Left lung (tissue), 4 donors: ENCODE measurements at regions not wholly inside any gene's neighbourhood (a gene's known extent, or its start where the extent isn't known, plus 50 kb on each side); places are given as distances from the start of the nearest gene placed in this dataset.

Source experiments
- ATAC-seq: fragments of 200-7000 bp; cut with Tn5 transposase; one replicate; pipeline ENCODE4 v1.9.1; 2020; ENCODE audit warnings: moderate library complexity
- DNase-seq, 4 donors: peaks; one replicate each; pipeline ENCODE4 v3.0.0-alpha.2; 2013 to 2020
- H3K27ac ChIP-seq, 2 donors: fragments of 200-600 bp; sonication (generic) in 1 of 2; one replicate each; pipeline versions ENCODE4 v1.5.0 to v1.8.0; 2020 to 2021
- H3K27me3 ChIP-seq, 2 donors: fragments of 200-600 bp; sonication (generic) in 1 of 2; one replicate each; pipeline versions ENCODE4 v1.5.0 to v1.8.0; 2020 to 2021
- H3K36me3 ChIP-seq, 2 donors: fragments of 200-600 bp; sonication (generic) in 1 of 2; one replicate each; pipeline versions ENCODE4 v1.5.0 to v1.8.0; 2020 to 2021
- H3K4me1 ChIP-seq, 2 donors: fragments of 200-600 bp; one replicate each; pipeline ENCODE4 v1.8.0; 2021
- H3K4me3 ChIP-seq, 2 donors: fragments of 200-600 bp; sonication (generic) in 1 of 2; one replicate each; pipeline versions ENCODE4 v1.5.0 to v1.8.0; 2020 to 2021; ENCODE audit warnings: mild to moderate bottlenecking in 1 of 2
- H3K9me3 ChIP-seq, 2 donors: fragments of 200-600 bp; sonication (generic) in 1 of 2; one replicate each; pipeline versions ENCODE4 v1.5.0 to v1.8.0; 2020 to 2021
- intact Hi-C, 2 donors: fragments of 100-400 bp; cut with DNase I; formaldehyde crosslinking; loops; one replicate each; pipeline versions ENCODE4 v1.11.2 to v1.14.2; 2022
- TF ChIP-seq, protein P1 (sequence below), 2 donors: fragments of 200-600 bp; sonication (generic) in 1 of 2; IDR thresholded peaks; one replicate each; pipeline versions ENCODE4 v1.5.0 to v1.8.0; 2021; ENCODE audit warnings: antibody characterized with exemption in 2 of 2
- donor health status: DM: no; HTN: yes; CAD: no.
- donor health status: DM: no; HTN: no; CAD: no.

DNA sequence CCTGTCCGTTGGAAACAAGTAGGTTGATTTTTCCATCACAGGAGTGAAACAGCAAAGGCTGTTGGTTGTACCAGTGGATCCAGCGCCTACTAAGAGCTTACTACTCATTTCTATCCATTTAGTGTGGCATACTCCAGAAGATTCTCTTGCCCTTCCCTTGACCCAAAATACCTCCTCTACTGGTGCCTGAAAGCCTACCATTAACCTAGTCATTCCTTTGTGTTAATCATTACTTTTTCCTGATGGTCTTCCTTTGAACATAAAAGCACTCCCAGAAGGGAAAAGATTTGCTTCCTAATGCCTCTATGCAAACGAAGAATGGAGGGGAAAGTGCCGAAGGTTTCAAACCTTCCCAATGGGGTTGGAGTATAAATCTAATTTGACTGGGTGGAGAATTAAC, 123.3 kb downstream of the QRSL1 start:
- H3K9me3 ChIP-seq = no peaks in the 10 kb centered on the region
- intact Hi-C loops = no loop called here
- H3K27ac ChIP-seq = no peak overlapping the region
- no peaks in the 10 kb centered on the region for H3K4me1 ChIP-seq
- H3K27me3 ChIP-seq = no peaks in the 10 kb centered on the region
- no peaks in the 10 kb centered on the region for H3K36me3 ChIP-seq
- H3K4me3 ChIP-seq = no peak overlapping the region
- no peak for ATAC-seq
- TF ChIP-seq, protein P1, sequence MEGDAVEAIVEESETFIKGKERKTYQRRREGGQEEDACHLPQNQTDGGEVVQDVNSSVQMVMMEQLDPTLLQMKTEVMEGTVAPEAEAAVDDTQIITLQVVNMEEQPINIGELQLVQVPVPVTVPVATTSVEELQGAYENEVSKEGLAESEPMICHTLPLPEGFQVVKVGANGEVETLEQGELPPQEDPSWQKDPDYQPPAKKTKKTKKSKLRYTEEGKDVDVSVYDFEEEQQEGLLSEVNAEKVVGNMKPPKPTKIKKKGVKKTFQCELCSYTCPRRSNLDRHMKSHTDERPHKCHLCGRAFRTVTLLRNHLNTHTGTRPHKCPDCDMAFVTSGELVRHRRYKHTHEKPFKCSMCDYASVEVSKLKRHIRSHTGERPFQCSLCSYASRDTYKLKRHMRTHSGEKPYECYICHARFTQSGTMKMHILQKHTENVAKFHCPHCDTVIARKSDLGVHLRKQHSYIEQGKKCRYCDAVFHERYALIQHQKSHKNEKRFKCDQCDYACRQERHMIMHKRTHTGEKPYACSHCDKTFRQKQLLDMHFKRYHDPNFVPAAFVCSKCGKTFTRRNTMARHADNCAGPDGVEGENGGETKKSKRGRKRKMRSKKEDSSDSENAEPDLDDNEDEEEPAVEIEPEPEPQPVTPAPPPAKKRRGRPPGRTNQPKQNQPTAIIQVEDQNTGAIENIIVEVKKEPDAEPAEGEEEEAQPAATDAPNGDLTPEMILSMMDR (IDR thresholded peaks at IDR 0.05) = no peak
- no peak for DNase-seq

DNA sequence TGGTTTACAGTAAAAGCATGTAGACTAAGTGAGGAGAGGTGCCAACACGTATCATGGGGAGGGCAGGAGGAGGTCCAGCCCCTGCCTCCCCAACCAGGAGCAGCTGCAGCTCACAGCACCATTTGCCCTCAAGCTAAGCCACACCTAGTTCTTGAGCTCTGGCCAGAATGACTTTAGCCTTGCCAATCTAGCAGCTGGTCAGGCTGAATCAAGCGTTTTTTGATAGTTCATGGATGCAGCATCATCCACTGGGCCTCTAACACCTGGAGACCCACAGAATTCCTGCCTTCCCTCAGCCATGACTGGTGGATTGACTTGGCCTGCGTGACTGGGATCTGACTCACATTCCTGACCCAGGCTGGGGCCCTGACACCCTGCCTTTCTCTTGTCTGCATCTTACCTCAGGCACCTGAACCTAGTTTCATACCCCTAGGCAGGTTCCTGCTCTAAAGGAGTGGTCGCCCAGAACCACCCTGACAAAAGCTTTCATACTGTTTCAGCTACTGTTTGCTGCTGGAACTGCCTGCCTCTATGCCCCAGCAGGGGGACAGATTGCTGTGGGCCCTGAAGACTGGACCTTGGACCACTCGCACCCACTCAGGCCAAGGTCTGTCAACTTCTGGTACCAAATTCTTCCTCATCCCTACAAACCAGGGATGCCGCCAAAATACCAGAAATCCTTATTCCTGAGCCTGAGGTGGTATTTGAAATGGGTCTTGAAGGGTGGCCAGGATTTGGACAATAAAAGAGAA, 122.3 kb downstream of the QRSL1 start:
- no peak for ATAC-seq
- DNase-seq = no peak
- Histone ChIP-seq H3K27ac (no peak overlapping the region), H3K4me3 (no peak overlapping the region), H3K36me3 (no peaks in the 10 kb centered on the region), H3K9me3 (no peaks in the 10 kb centered on the region), H3K27me3 (no peaks in the 10 kb centered on the region), H3K4me1 (peaks cover 0 to 2% of the 10 kb centered on the region in 2 donors)
- TF ChIP-seq, protein P1 (IDR thresholded peaks at IDR 0.05) = no peak
- intact Hi-C loops = no loop called here

DNA sequence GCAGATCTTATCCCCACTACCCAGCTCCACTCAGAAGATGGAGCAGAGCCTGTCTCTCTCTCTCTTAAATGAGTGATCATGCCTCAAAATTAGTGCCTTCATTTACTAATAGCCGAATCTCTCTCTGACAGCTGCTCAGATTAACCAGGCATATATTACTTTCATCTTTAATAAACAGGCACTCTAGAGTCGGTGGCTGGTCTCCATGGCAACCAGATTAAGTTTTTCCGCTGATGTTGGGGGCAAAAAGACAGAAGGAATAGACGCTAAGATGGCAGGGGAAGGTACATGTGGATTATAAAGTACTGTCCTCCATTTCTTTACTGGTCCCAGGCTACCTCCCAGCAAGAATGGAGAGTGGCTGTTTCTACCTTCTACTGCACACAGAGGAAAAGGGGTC, 121.6 kb downstream of the QRSL1 start:
- H3K4me3 ChIP-seq = no peak overlapping the region
- H3K9me3 ChIP-seq = no peaks in the 10 kb centered on the region
- no peak for DNase-seq
- TF ChIP-seq, protein P1 (IDR thresholded peaks at IDR 0.05) = no peak
- ATAC-seq = no peak
- intact Hi-C loops = no loop called here
- no peak overlapping the region for H3K27ac ChIP-seq
- H3K27me3 ChIP-seq = no peaks in the 10 kb centered on the region
- H3K4me1 ChIP-seq = peaks cover 0 to 2% of the 10 kb centered on the region in 2 donors
- H3K36me3 ChIP-seq = no peaks in the 10 kb centered on the region

DNA sequence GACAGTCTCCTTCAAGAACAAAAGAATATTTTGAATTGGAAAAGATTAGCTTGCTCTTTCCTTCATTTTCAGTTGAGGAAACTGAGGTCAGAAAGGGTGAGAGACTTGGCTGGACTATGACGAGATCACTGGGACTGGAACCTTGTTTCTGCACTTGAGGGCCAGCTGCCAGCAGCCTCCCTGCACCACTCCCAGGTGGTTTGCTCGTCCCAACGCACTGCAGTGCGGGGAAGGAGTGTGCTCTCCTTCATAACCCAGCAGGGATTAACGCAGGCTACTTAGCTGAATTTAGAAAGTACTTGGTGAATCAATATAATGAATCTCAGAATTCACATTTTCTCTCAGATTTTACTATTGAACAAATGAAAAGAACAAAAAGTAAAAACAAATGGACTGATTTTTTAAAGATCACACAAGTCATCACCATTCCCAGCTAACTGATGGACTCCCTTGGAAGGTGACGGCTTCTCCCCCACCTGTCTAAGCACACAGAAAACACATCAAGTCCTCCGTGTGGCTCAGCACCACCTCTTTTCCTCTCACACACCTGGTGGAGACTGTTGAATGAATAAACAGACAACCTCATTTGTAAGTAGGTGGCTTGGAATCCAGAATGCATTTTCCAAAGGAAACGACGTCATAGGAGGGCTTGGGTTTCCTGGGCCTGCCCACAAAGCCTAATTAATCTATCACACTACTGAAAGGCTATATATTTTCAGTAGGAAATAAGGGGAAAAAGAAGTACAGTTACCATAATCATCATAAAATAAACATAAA, 121.0 kb downstream of the QRSL1 start:
- H3K27me3 ChIP-seq = no peaks in the 10 kb centered on the region
- TF ChIP-seq, protein P1 (IDR thresholded peaks at IDR 0.05) = no peak
- no peak overlapping the region for H3K27ac ChIP-seq
- ATAC-seq (no peak), DNase-seq (no peak)
- H3K9me3 ChIP-seq = no peaks in the 10 kb centered on the region
- intact Hi-C loops = no loop called here
- no peak overlapping the region for H3K4me3 ChIP-seq
- H3K36me3 ChIP-seq = no peaks in the 10 kb centered on the region
- H3K4me1 ChIP-seq = peaks cover 0 to 2% of the 10 kb centered on the region in 2 donors

DNA sequence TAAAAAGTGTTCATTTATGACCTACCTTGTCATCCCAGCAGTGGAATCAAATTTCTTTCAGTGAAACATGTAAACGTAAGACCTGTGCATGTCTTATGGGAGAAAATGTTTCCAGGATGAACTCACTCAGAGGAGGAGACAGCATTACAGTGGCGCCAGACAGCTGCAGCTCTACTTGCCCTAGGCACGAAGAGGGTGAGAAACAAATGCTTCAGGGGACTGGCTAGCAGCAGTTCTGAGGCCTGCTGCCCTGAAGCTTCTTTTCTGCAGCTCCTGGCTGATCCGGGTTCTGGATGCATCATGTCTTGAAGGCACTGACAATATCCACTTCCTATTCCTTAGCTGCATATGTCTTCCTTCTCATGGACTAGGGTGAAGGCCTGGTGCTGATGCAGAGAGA, 120.2 kb downstream of the QRSL1 start:
- Histone ChIP-seq H3K4me3 (no peak overlapping the region), H3K36me3 (no peaks in the 10 kb centered on the region), H3K27me3 (no peaks in the 10 kb centered on the region), H3K4me1 (peaks cover 0 to 2% of the 10 kb centered on the region in 2 donors), H3K27ac (no peak overlapping the region), H3K9me3 (no peaks in the 10 kb centered on the region)
- TF ChIP-seq, protein P1 (IDR thresholded peaks at IDR 0.05) = no peak
- DNase-seq (no peak), ATAC-seq (no peak)
- intact Hi-C loops = no loop called here
